Kidney (tissue), 13 donors: ENCODE measurements at regions not wholly inside any gene's neighbourhood (a gene's known extent, or its start where the extent isn't known, plus 50 kb on each side); places are given as distances from the start of the nearest gene placed in this dataset.
A peak's percentile ranks its signal among the peaks of the same experiment; 100 is the strongest.

Experiments
- DNase-seq, 5 donors: peaks; one replicate each; pipeline ENCODE4 v3.0.0-alpha.2; 2013 to 2020
- FAIRE-seq: peaks from 2 replicates; lab custom pipeline; 2012; peaks lifted over from hg19 to GRCh38; lab: Jason Lieb, UNC
- H3K27ac ChIP-seq, 2 donors: one replicate each; pipeline ENCODE4 v1.7.0; 2013; ENCODE audit warnings: low read depth in 2 of 2, low read length in 2 of 2, inconsistent platforms in 1 of 2
- H3K27me3 ChIP-seq: one replicate; pipeline ENCODE4 v1.7.1; 2013; ENCODE audit warnings: low read length, inconsistent platforms; ENCODE audit not compliant: control insufficient read depth, insufficient read depth
- H3K36me3 ChIP-seq, 3 donors: one replicate each; pipeline versions ENCODE4 v1.7.0 to v1.7.1; 2013; ENCODE audit warnings: low read length in 3 of 3, control low read depth in 1 of 3, inconsistent platforms in 1 of 3; ENCODE audit not compliant: insufficient read depth in 3 of 3, control insufficient read depth in 2 of 3
- H3K4me1 ChIP-seq, 3 donors: one replicate each; pipeline versions ENCODE4 v1.7.0 to v1.7.1; 2013; ENCODE audit warnings: low read length in 3 of 3, inconsistent platforms in 1 of 3, low read depth in 1 of 3; ENCODE audit not compliant: control insufficient read depth in 2 of 3, insufficient read depth in 2 of 3
- H3K4me3 ChIP-seq, 3 donors: one replicate each; pipeline versions ENCODE4 v1.7.0 to v1.8.1; 2013; ENCODE audit warnings: low read length in 3 of 3, control low read depth in 1 of 3, inconsistent platforms in 1 of 3
- H3K9ac ChIP-seq, 3 donors: one replicate each; pipeline versions ENCODE4 v1.7.0 to v1.7.1; 2013; ENCODE audit warnings: low read length in 3 of 3, control low read depth in 1 of 3, inconsistent platforms in 1 of 3
- H3K9me3 ChIP-seq, 3 donors: one replicate each; pipeline versions ENCODE4 v1.7.0 to v1.7.1; 2013; ENCODE audit warnings: low read length in 3 of 3, control low read depth in 1 of 3, inconsistent platforms in 1 of 3; ENCODE audit not compliant: control insufficient read depth in 2 of 3, insufficient read depth in 1 of 3
- CTCF ChIP-seq: IDR thresholded peaks from 3 replicates; pipeline ENCODE4 v1.5.1; 2012; ENCODE audit warnings: mild to moderate bottlenecking, moderate library complexity, borderline replicate concordance; ENCODE audit not compliant: insufficient read depth; ENCODE audit errors: extremely low read depth
- intact Hi-C: fragments of 100-400 bp; cut with DNase I; formaldehyde crosslinking; loops from one replicate; pipeline ENCODE4 v1.11.1; 2022
- donor health status: control.
- donor health status: control.
- donor health status: control.
- donor health status: control.
- donor health status: control.
- donor health status: DM: yes; HTN: yes; CAD: no.
- donor health status: Normal renal cell carcinoma (clear cell type).

- no peaks in the 10 kb centered on the region for H3K27me3 ChIP-seq
- no peak for DNase-seq
- H3K4me1 ChIP-seq = no peaks in the 10 kb centered on the region
- no peak overlapping the region for H3K9ac ChIP-seq
- H3K36me3 ChIP-seq = no peaks in the 10 kb centered on the region
- intact Hi-C loops = no loop called here
- no peak for FAIRE-seq
- no peaks in the 10 kb centered on the region for H3K9me3 ChIP-seq
- no peak for TF ChIP-seq CTCF
- no peak overlapping the region for H3K27ac ChIP-seq
- H3K4me3 ChIP-seq = no peak overlapping the region
Observed at GRCh38 chr18:78321402-78321801, 658.2 kb upstream of the SALL3 start.

GRCh38 chr18:78323453-78324197 is 656.0 kb upstream of the SALL3 start:
- H3K9ac ChIP-seq = no peak overlapping the region
- no peaks in the 10 kb centered on the region for H3K4me1 ChIP-seq
- intact Hi-C loops = no loop called here
- FAIRE-seq (no peak), DNase-seq (peak in 1 of 5 donors; percentile 35)
- no peak overlapping the region for H3K27ac ChIP-seq
- H3K27me3 ChIP-seq = no peaks in the 10 kb centered on the region
- no peaks in the 10 kb centered on the region for H3K9me3 ChIP-seq
- H3K36me3 ChIP-seq = no peaks in the 10 kb centered on the region
- TF ChIP-seq CTCF = no peak
- H3K4me3 ChIP-seq = no peak overlapping the region

- Histone ChIP-seq H3K4me1 (no peaks in the 10 kb centered on the region), H3K27ac (no peak overlapping the region), H3K4me3 (no peak overlapping the region), H3K36me3 (no peaks in the 10 kb centered on the region), H3K27me3 (no peaks in the 10 kb centered on the region), H3K9ac (no peak overlapping the region), H3K9me3 (no peaks in the 10 kb centered on the region)
- TF ChIP-seq CTCF = no peak
- intact Hi-C loops = no loop called here
- DNase-seq = no peak
- no peak for FAIRE-seq
Observed at GRCh38 chr18:78327643-78328042, 652.0 kb upstream of the SALL3 start.

GRCh38 chr18:78330766-78331165 is 648.9 kb upstream of the SALL3 start:
- Histone ChIP-seq H3K4me3 (no peak overlapping the region), H3K27me3 (no peaks in the 10 kb centered on the region), H3K9ac (no peak overlapping the region), H3K9me3 (no peaks in the 10 kb centered on the region), H3K36me3 (no peaks in the 10 kb centered on the region), H3K4me1 (no peaks in the 10 kb centered on the region), H3K27ac (no peak overlapping the region)
- TF ChIP-seq CTCF = no peak
- FAIRE-seq (no peak), DNase-seq (peak in 1 of 5 donors; percentile 8)
- intact Hi-C loops = no loop called here
